ENCODE measurements at regions not wholly inside any gene's neighbourhood (a gene's known extent, or its start where the extent isn't known, plus 50 kb on each side); places are given as distances from the start of the nearest gene placed in this dataset.

DNA sequence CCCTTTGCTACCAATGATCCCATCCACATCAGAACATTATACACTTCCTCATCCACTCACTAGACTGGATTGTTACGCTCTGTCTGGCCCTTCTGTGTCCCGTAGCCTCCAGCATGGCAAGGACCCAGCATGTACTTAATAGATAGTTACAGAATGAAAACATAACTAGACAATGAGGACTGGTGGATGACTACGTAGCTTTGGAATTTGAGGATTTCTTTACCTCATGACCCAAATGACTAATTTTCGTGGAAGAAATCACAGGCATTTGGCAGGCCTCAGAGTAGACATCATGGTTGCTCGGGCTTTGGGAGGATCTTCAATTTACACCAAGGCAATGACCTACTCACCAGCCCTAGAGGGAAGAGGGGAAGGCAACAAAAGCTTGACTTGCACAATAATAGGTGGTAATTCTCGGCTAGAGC, 299.8 kb downstream of the TLE1 start:
- TF ChIP-seq, protein P1, sequence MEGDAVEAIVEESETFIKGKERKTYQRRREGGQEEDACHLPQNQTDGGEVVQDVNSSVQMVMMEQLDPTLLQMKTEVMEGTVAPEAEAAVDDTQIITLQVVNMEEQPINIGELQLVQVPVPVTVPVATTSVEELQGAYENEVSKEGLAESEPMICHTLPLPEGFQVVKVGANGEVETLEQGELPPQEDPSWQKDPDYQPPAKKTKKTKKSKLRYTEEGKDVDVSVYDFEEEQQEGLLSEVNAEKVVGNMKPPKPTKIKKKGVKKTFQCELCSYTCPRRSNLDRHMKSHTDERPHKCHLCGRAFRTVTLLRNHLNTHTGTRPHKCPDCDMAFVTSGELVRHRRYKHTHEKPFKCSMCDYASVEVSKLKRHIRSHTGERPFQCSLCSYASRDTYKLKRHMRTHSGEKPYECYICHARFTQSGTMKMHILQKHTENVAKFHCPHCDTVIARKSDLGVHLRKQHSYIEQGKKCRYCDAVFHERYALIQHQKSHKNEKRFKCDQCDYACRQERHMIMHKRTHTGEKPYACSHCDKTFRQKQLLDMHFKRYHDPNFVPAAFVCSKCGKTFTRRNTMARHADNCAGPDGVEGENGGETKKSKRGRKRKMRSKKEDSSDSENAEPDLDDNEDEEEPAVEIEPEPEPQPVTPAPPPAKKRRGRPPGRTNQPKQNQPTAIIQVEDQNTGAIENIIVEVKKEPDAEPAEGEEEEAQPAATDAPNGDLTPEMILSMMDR (IDR thresholded peaks at IDR 0.05), result no peak
- no peak for TF ChIP-seq POLR2A (IDR thresholded peaks at IDR 0.05)

Data from vagina (tissue), 2 donors.